Right lobe of liver (tissue), 6 donors: ENCODE measurements at regions not wholly inside any gene's neighbourhood (a gene's known extent, or its start where the extent isn't known, plus 50 kb on each side); places are given as distances from the start of the nearest gene placed in this dataset.

Experiments used
- ATAC-seq, 4 donors: fragments of 200-7000 bp; cut with Tn5 transposase; one replicate each; pipeline ENCODE4 v1.9.1; 2020; ENCODE audit warnings: mild to moderate bottlenecking in 4 of 4, moderate library complexity in 4 of 4
- DNase-seq, 3 donors: peaks; one replicate each; pipeline ENCODE4 v3.0.0-alpha.2; 2020
- H3K27ac ChIP-seq, 3 donors: fragments of 200-600 bp; one replicate each; pipeline ENCODE4 v1.8.0; 2022
- H3K27me3 ChIP-seq, 2 donors: fragments of 200-600 bp; one replicate each; pipeline ENCODE4 v1.8.0; 2022
- H3K36me3 ChIP-seq, 4 donors: fragments of 200-600 bp; sonication (generic) in 1 of 4; one replicate each; pipeline versions ENCODE4 v1.5.1 to v1.8.0; 2017 to 2022; ENCODE audit warnings: control low read depth in 1 of 4
- H3K4me1 ChIP-seq, 4 donors: fragments of 200-600 bp; sonication (generic) in 1 of 4; one replicate each; pipeline versions ENCODE4 v1.5.1 to v1.8.0; 2017 to 2022; ENCODE audit warnings: control low read depth in 1 of 4
- H3K4me3 ChIP-seq, 3 donors: fragments of 200-600 bp; one replicate each; pipeline ENCODE4 v1.8.0; 2022
- H3K9me3 ChIP-seq, 4 donors: fragments of 200-600 bp; sonication (generic) in 1 of 4; one replicate each; pipeline versions ENCODE4 v1.5.1 to v1.8.0; 2017 to 2022; ENCODE audit warnings: control low read depth in 1 of 4
- CTCF ChIP-seq, 4 donors: fragments of 200-600 bp in 3 of 4; fragments of 450-650 bp in 1 of 4; IDR thresholded peaks; one replicate each; pipeline versions ENCODE4 v1.5.1 to v1.8.0; 2016 to 2022; ENCODE audit warnings: antibody characterized with exemption in 4 of 4, mild to moderate bottlenecking in 2 of 4
- POLR2A ChIP-seq: fragments of 450-650 bp; IDR thresholded peaks from one replicate; pipeline ENCODE4 v1.6.1; 2017; ENCODE audit warnings: antibody characterized with exemption, mild to moderate bottlenecking
- WGBS: methylation state at CpG from one replicate; pipeline ENCODE4 v1.1.6; 2018; ENCODE audit warnings: low coverage, low lambda C conversion rate; ENCODE audit not compliant: insufficient coverage; ENCODE audit errors: missing lambda C conversion rate; 5-methylcytosine and 5-hydroxymethylcytosine counted together
- intact Hi-C, 2 donors: fragments of 100-400 bp; cut with DNase I; formaldehyde crosslinking; loops; one replicate each; pipeline versions ENCODE4 v1.11.2 to v1.14.1; 2022
- donor health status: DM: no; HTN: yes; CAD: no.
- donor health status: DM: no; HTN: no; CAD: no.
- donor health status: DM: no; HTN: no; CAD: no.
- donor health status: DM: no; HTN: yes; CAD: no.
- donor health status: DM: no; HTN: yes; CAD: no.

GRCh38 chr9:80385246-80385645, 813.5 kb downstream of the TLE4 start:
- no peak for DNase-seq
- H3K4me3 ChIP-seq: no peak overlapping the region
- H3K27ac ChIP-seq: no peak overlapping the region
- 60% methylated on average over 3 of the region's 3 CpGs for WGBS
- H3K9me3 ChIP-seq: no peaks in the 10 kb centered on the region
- no peak for TF ChIP-seq CTCF (IDR thresholded peaks at IDR 0.05)
- TF ChIP-seq POLR2A: no peak
- H3K27me3 ChIP-seq: no peaks in the 10 kb centered on the region
- intact Hi-C loops: no loop called here
- no peaks in the 10 kb centered on the region for H3K4me1 ChIP-seq
- no peak for ATAC-seq
- H3K36me3 ChIP-seq: no peaks in the 10 kb centered on the region

- H3K27ac ChIP-seq: no peak overlapping the region
- H3K4me1 ChIP-seq: no peaks in the 10 kb centered on the region
- H3K9me3 ChIP-seq: no peaks in the 10 kb centered on the region
- WGBS: 47% methylated on average over 2 of the region's 2 CpGs
- H3K27me3 ChIP-seq: no peaks in the 10 kb centered on the region
- no peak overlapping the region for H3K4me3 ChIP-seq
- intact Hi-C loops: no loop called here
- H3K36me3 ChIP-seq: no peaks in the 10 kb centered on the region
- TF ChIP-seq CTCF (IDR thresholded peaks at IDR 0.05) (no peak), POLR2A (no peak)
- no peak for DNase-seq
- no peak for ATAC-seq
Measured at GRCh38 chr9:80383331-80383730, 811.6 kb downstream of the TLE4 start.

DNA sequence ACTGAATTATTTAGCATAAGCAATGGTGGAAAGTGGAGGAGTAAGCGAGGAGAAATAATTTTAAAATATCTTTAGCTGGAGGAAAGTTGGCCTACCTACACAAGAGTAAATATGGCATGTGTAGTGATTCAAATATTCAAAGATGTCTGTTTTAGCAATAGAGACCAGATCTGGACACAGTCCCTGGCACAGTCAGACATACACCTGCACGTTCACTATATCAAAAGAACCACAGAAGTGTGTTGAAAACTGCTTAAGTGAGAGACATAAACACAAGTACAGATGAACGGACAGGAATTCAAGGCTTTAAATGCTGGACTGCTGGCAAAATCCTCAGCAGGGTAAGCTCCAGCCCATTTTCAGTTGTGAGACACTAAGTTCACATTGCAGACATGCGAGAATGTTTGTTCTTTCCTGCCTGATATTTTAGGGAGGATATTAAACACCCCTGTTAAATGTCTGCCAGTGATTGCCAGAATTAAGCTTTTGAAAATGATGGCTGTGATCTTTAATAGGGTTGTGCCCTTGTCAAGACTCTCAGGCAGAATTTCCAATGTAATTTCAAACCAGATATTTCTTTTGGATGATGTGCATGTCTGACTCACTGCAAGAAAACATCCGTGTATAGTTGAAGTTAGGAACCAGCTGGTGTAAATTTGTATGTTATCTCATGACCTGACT, 810.6 kb downstream of the TLE4 start:
- H3K27ac ChIP-seq: no peak overlapping the region
- DNase-seq (no peak), ATAC-seq (no peak)
- H3K9me3 ChIP-seq: no peaks in the 10 kb centered on the region
- H3K27me3 ChIP-seq: no peaks in the 10 kb centered on the region
- no peaks in the 10 kb centered on the region for H3K36me3 ChIP-seq
- intact Hi-C loops: no loop called here
- H3K4me3 ChIP-seq: no peak overlapping the region
- H3K4me1 ChIP-seq: no peaks in the 10 kb centered on the region
- TF ChIP-seq CTCF (IDR thresholded peaks at IDR 0.05): no peak
- no peak for TF ChIP-seq POLR2A
- WGBS: 72% methylated on average over 2 of the region's 5 CpGs

- DNase-seq (no peak), ATAC-seq (no peak)
- intact Hi-C loops: no loop called here
Measured at GRCh38 chr9:80380301-80380700, 808.5 kb downstream of the TLE4 start.

More at GRCh38 chr9:80380301-80380700, 808.5 kb downstream of the TLE4 start:
- Histone ChIP-seq H3K36me3 (no peaks in the 10 kb centered on the region), H3K27me3 (no peaks in the 10 kb centered on the region), H3K27ac (no peak overlapping the region), H3K9me3 (no peaks in the 10 kb centered on the region), H3K4me1 (no peaks in the 10 kb centered on the region), H3K4me3 (no peak overlapping the region)
- 68% methylated on average over 4 of the region's 4 CpGs for WGBS
- no peak for TF ChIP-seq CTCF (IDR thresholded peaks at IDR 0.05)
- no peak for TF ChIP-seq POLR2A
